ENCODE measurements at regions not wholly inside any gene's neighbourhood (a gene's known extent, or its start where the extent isn't known, plus 50 kb on each side); places are given as distances from the start of the nearest gene placed in this dataset.

GRCh38 chr1:221829327-221830015 lies 87.6 kb upstream of the DUSP10 start:
- peak; percentile 27 to 61 for DNase-seq

- DNase-seq = no peak
Observed at GRCh38 chr1:221827307-221827642, 85.4 kb upstream of the DUSP10 start.

- no peak for DNase-seq
Observed at GRCh38 chr1:221824909-221825308, 83.0 kb upstream of the DUSP10 start.

- no peak for DNase-seq
Observed at GRCh38 chr1:221824025-221824424, 82.1 kb upstream of the DUSP10 start.

GRCh38 chr1:221823561-221823960 lies 81.7 kb upstream of the DUSP10 start:
- DNase-seq = no peak

- DNase-seq = no peak
Observed at GRCh38 chr1:221823149-221823548, 81.3 kb upstream of the DUSP10 start.

- DNase-seq = no peak
Observed at GRCh38 chr1:221822591-221822990, 80.7 kb upstream of the DUSP10 start.

- DNase-seq = no peak
Observed at GRCh38 chr1:221816899-221817298, 75.0 kb upstream of the DUSP10 start.

GRCh38 chr1:221815660-221816059 lies 73.8 kb upstream of the DUSP10 start:
- no peak for DNase-seq

GRCh38 chr1:221813887-221814286 lies 72.0 kb upstream of the DUSP10 start:
- DNase-seq = no peak

- DNase-seq = no peak
Observed at GRCh38 chr1:221812905-221813597, 71.2 kb upstream of the DUSP10 start.

GRCh38 chr1:221812088-221812752 lies 70.3 kb upstream of the DUSP10 start:
- no peak for DNase-seq

- DNase-seq = no peak
Observed at GRCh38 chr1:221810406-221810805, 68.5 kb upstream of the DUSP10 start.

- peak; percentile 7 to 11 for DNase-seq
Observed at GRCh38 chr1:221809091-221810029, 67.5 kb upstream of the DUSP10 start.

GRCh38 chr1:221806984-221807383 lies 65.1 kb upstream of the DUSP10 start:
- DNase-seq = no peak

- no peak for DNase-seq
Observed at GRCh38 chr1:221806236-221806635, 64.3 kb upstream of the DUSP10 start.

GRCh38 chr1:221805121-221805520 lies 63.2 kb upstream of the DUSP10 start:
- no peak for DNase-seq

GRCh38 chr1:221804303-221804702 lies 62.4 kb upstream of the DUSP10 start:
- no peak for DNase-seq

- DNase-seq = no peak
Observed at GRCh38 chr1:221801773-221802516, 60.1 kb upstream of the DUSP10 start.

- DNase-seq = no peak
Observed at GRCh38 chr1:221801251-221801661, 59.4 kb upstream of the DUSP10 start.

GRCh38 chr1:221800831-221801230 lies 58.9 kb upstream of the DUSP10 start:
- DNase-seq = peak in 1 of 2 donors; percentile 8

- no peak for DNase-seq
Observed at GRCh38 chr1:221797506-221797905, 55.6 kb upstream of the DUSP10 start.
